ENCODE measurements at regions not wholly inside any gene's neighbourhood (a gene's known extent, or its start where the extent isn't known, plus 50 kb on each side); places are given as distances from the start of the nearest gene placed in this dataset.
"Not testable (repeated sequence)": the region's sequence is repeated elsewhere in the genome, so short reads cannot be mapped to it uniquely, and the experiment has no call there.

DNA sequence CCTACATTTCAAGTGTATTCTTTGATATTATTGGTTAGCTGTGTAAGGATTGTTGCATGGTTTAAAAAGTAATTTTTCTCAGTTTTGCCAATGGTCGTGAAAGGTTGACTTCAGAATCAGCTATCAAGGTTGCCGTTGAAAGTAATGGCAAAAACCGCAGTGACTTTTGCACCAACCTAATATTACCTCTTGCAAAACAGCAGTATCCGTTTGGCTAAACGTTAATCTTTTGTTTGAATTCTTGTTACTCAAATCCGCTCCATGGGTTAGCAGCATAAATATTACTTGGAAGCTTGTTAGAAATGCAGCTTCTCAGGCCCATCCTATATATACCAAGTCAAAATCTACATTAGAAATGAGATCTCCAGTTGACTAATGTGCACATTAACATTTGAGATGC lies 141.6 kb upstream of the PRSS12 start:
- TF ChIP-seq EZH2 (IDR thresholded peaks at IDR 0.05; ENCODE audit: borderline replicate concordance); EZH2phosphoT487 (IDR thresholded peaks at IDR 0.05; ENCODE audit: low read depth, severe bottlenecking, unreplicated experiment): not testable (repeated sequence)
- TF ChIP-seq, protein P1, sequence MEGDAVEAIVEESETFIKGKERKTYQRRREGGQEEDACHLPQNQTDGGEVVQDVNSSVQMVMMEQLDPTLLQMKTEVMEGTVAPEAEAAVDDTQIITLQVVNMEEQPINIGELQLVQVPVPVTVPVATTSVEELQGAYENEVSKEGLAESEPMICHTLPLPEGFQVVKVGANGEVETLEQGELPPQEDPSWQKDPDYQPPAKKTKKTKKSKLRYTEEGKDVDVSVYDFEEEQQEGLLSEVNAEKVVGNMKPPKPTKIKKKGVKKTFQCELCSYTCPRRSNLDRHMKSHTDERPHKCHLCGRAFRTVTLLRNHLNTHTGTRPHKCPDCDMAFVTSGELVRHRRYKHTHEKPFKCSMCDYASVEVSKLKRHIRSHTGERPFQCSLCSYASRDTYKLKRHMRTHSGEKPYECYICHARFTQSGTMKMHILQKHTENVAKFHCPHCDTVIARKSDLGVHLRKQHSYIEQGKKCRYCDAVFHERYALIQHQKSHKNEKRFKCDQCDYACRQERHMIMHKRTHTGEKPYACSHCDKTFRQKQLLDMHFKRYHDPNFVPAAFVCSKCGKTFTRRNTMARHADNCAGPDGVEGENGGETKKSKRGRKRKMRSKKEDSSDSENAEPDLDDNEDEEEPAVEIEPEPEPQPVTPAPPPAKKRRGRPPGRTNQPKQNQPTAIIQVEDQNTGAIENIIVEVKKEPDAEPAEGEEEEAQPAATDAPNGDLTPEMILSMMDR (IDR thresholded peaks at IDR 0.05; ENCODE audit: poor library complexity) = not testable (repeated sequence)

Data from hepatocyte (in vitro differentiated cells).